ENCODE measurements at regions not wholly inside any gene's neighbourhood (a gene's known extent, or its start where the extent isn't known, plus 50 kb on each side); places are given as distances from the start of the nearest gene placed in this dataset.

DNA sequence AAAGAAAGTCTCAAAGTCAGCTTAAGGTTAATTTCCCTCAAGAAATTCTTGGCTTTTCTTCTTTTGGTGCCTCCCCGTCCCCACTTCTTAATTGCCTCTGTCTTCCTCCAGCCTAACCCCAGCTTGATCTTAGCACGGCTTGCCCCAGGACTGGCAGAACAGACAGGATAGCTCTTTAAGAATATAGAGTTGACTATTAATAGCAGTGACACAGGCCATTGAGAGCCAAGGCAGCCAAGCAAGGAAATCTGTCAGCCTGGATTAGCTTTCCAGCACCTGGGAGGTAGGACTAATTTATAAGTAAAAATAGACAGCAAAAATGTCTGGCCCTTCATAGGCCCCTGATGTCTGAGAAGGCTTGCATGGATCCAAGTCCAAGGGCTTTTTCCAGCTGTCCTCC, 384.6 kb upstream of the SLC30A5 start:
- DNase-seq (ENCODE audit: low read depth in 2 of 2), result no peak

DNA sequence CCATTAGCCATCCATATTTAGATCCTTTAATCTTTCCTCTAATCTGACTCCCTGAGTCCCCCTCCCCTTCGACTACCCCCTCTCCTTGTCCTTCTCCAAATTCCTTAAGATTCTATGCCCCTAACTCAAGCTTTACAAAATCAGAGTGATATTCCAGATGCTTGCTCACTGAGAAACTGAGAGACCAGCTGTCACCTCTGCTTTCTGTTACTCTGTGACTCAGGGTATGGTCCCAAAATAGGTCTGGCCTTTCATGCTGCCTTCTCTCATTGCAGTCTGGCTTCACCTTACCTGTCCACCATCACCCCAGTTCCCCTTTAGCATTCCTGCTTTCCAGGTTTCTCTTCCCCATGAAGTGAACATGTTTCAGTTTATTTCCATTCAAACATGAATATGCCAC, 383.3 kb upstream of the SLC30A5 start:
- no peak for DNase-seq (ENCODE audit: low read depth in 2 of 2)

DNA sequence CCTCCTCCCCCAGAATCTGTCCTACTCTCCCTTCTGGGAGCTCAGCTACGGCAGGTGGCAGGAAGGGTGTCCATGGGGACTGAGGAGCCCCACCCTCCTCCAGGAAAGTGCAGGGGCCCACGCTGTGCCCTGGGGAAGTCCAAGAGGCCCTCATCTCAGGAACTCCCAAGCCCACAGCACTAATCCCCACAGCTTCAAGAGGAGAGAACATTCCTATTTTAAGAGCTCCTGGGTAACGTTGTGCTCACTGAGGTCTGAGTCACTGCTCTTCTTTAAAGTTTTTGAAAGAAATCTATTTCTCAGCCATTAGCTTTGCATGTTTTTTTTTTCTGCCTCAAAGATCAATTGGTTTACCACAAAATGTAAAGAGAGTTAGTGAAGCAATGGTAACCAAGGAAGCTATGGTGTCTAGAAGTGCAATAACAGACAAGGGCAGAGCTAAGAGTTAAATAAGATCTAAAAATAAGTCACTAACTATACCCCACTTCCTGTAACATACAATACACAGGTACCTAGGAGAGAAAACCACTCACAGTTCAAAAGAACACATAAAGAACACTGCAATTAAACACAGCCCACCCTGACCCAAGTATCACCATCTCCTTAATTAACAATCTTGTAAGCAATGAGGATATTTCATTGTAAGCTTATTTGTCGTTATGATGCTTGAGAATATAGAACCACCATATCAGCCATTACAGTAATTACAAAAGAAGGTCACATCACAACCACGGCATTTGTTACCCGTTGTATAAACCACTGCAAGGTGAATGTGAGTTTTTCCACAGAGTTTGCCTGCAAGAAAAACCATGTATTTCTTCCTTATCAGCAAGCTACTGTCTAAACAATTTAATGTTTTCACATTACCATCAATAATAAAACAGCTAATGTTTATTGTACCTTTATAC, 382.3 kb upstream of the SLC30A5 start:
- DNase-seq (ENCODE audit: low read depth in 2 of 2), result no peak

DNA sequence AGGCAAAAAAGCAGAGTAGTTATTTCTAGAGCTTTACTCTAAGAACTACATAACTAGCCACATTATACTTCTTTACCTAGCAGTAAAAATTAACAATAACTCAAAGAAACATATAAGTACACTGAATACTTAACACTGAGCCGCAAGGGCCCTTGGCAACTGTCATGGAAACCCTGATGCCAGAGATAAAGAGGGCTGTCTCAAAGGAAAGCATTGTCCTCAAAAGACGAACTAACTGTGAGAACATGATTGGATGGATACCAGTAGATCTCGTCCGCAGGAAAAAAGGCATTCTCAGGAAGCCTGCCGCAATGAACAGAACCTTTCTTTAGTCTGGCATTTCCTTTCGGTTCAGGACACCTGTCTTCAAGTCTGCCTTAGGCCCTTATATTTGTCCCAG, 379.0 kb upstream of the SLC30A5 start:
- DNase-seq (ENCODE audit: low read depth in 2 of 2), result no peak

DNA sequence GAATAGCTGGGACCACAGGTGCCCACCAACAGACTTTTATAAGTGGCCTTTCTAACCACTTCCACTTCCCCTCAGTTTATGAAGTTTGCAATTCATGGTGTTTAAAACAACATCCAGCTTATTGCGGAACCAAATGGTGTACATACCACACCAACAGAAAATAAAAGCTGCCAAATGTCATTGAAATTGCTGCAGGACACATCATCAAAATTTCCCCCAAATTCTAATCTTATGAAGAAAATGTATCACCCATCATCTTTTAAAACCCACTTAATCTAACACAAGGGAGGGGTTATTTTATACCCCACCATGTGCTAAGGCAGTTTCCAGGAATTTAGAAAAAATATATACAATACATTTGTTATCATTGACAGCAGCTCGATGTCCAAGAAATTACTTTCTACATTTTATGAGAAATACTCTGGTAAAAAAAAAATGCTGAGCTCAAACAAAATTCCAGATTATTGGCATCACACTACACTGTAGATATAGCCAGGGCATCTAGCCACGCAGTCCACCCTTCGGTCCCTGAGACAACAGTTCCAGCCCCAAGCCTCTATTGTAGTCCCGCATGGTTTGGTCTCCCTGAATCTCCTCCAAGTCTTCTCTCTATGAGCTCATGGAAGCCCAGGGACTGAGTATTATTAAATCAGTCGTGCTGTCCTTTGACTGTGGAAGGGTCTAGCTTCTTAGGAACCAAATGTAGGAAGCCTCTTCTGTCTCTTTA, 372.8 kb upstream of the SLC30A5 start:
- DNase-seq (ENCODE audit: low read depth in 2 of 2), result no peak

DNA sequence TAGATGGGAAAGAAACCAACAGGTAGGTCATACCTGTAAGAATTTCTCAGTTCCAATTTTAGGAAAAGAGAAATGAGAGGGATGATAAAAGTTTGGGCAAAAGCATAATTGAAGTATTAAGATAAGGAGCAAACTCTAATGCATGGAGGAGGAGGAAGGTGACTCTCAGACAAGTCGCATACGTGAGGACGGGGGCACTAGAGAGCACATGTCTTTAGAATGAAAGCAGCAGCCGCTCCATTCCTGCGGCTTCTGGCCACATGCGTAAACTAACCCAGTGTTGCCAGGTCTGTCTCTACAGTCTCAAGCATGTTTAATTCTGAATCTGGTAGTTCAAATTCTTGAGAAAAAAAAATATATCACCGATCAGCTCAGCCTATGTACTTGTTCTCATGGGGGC, 371.5 kb upstream of the SLC30A5 start:
- no peak for DNase-seq (ENCODE audit: low read depth in 2 of 2)

DNA sequence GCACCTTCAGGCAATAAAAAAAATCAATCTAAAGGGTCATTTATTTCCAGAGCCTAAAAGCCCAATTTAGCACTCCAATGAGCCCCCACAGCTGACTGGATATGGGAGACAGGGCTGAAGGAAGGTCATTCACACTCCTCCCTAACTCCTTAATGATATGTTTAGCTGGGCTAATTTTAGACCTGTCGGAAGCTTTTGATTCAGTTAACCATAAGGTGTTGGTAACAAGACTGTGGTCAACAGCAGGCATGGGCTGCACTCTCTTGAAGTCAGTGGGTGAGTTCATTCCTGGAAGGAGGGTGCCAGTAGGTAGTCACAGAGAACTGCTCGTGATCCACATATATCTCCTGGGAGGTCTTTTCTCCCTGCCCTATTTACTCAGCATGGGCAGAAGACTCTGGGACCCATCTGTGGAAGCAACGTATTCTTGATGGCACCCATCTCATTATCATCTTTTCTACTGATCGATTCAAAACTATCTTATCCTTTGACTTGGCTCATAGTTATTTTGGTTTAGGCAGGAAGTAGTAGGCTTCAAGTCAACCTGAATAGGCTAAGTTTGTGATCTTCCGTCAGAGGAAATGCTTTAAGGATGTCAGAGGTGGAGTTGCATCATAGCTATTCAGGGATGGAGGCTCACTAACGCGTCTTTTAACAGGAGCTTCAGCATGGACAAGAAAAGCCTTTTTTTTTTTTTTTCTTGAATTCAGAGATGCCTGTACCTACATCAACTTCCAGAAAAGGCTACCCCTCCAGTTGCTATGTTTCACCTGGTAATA, 367.7 kb upstream of the SLC30A5 start:
- DNase-seq (ENCODE audit: low read depth in 2 of 2), result no peak

DNA sequence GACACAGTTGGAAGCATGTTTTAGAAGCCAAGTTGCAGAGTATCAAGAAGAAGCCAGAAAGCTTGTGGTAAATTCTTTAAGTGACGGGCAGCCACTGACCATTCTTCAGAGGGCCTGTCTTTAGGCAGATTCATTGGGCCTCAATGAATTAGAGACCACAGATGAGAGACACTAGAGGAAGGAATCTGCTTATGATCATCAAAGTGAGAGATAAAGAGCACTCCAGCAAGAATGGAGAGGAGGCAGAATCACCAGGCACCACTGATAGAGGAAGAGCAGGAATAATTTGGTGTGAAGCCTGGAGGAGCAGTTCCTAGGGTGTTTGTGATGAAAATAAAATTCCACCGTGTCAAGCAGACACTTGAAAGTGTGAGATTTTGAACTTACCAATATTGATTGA, 365.9 kb upstream of the SLC30A5 start:
- no peak for DNase-seq (ENCODE audit: low read depth in 2 of 2)

DNA sequence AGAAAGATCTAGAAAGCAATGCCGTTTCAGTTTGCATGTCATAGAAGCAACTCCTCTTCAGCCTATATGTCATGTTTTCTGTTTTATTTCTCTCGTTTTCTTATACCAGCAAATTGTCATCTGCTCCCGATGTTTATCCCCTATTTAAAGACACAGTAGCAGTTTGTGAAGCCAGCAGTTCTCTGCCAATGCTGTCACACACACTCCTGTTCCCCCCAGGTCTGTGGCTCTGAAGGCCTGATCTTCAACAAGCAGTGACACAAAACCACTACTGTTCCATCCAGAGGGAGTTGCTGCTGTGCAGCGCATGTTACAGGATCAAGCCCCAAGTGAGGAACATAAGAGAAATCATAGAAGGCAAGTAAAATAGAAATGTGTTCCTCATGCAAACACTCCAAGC, 364.1 kb upstream of the SLC30A5 start:
- no peak for DNase-seq (ENCODE audit: low read depth in 2 of 2)

DNA sequence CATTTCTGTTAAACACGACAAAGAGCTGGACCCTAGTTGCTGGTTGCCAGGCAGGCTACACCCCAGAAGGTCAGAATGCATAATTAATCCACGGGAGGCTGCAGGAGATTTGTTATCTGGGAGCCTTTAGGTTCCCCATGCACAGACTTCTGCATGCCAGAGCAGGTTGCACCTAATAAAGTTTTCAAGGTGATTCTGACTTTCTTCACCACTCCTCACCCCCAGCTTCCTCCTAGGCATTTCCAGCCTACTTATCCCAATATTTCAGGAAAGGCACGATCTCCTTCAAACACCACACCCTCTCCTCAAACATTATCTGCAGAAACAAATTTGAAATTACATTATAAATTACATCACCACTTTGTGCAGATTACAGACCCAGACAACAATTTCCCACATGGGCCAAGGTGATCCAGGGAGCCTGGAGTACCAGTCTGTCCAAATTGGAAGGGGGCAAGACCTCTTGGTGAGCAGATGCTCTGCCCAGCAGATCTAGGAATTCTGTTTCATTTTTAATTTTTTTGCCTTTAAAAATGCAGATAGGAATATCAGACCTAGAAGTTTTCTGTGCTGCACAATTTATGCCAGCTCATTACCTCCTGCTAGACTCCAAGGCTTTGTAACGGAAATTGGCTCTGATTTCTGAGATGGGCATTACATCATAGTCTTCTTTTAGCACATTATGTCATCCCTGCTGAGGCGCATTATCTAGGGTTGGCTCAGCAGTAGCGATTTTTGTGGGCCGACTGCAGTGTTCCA, 363.4 kb upstream of the SLC30A5 start:
- peak; percentile 62 to 65 for DNase-seq (ENCODE audit: low read depth in 2 of 2)

DNA sequence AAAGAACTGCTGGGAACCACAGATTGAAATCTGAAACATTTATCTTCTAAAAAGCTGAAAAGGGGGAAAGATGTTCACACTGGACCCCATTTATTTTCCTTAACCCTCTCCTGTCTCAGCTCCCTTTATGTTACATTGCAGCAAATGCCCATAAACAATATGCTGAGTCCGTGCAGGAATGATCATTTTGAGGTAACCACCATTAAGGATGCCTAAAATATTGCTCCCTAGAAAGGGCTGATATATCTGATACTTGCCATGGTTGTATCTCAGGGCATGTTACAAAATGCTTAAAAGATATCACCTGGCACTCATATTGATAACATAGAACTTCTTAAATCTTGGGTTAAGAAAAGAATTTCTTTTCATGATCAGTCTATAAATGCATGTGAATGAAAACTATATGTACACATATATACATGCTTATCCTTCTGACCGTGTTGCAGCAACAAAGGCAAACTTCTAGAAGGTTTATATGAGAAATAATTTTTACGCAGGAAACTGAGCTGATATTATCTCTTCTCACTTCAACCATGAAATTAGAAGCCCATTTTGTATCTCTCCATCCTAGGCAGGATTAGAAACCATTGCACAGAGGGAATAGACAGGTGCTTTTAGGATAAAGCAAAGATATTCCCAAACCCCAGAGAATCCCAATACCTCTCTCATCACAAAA, 362.7 kb upstream of the SLC30A5 start:
- no peak for DNase-seq (ENCODE audit: low read depth in 2 of 2)

DNA sequence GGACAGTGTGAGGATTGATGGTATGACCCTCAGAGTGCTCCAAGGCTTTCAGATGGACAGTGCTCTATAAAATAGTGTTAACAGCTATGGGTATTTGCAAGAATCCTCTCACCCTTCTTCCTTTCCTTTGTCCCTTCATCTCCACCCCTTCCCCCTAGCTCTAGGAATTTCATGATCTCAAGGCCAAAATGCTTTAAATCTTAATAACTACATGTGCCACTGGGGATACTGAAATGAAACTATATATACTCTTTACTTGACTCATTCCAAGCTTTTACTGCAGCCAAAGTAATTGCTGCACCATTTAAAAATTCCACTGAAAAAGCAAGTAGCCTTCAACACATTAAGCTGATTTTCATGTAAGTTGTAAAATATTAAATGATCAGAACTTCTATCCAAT, 361.6 kb upstream of the SLC30A5 start:
- no peak for DNase-seq (ENCODE audit: low read depth in 2 of 2)

DNA sequence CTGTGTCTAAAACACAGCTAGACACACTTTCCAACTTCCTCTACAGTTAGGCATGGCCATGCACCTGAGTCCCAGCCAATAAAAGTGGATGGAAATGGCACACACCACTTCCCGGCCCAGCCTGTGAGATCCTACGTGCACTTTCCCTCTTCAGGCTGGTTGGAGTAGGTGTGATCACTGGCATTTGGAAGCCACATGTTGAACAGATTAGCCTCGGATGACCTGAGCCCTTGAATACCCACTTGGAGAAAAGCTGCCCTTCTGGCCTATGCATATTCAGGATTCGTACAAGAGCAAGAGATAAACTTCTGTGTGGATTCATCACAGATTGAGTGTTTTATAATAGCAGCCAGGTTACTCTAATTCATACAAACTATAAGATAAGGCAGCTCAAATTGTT, 359.0 kb upstream of the SLC30A5 start:
- DNase-seq (ENCODE audit: low read depth in 2 of 2), result no peak

DNA sequence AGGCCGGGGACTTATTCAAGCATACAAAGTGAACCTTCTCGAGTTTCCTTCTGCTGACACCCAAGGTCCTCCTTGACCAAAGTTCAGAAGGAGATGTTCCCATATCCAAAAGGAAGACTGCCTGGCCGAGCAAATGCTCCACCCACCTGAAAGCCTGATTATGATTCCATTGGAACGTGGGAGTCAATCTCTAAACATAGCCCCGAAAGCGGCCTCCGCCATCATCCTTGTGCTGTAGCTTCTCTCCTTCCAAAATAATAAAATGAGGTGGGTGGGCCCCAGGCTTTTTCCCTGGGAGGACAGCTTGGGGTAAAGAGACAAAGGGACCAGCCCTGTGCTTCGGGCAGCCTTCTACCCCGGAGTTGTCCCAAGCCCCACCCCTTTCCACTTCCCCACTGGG, 355.6 kb upstream of the SLC30A5 start:
- no peak for DNase-seq (ENCODE audit: low read depth in 2 of 2)

DNA sequence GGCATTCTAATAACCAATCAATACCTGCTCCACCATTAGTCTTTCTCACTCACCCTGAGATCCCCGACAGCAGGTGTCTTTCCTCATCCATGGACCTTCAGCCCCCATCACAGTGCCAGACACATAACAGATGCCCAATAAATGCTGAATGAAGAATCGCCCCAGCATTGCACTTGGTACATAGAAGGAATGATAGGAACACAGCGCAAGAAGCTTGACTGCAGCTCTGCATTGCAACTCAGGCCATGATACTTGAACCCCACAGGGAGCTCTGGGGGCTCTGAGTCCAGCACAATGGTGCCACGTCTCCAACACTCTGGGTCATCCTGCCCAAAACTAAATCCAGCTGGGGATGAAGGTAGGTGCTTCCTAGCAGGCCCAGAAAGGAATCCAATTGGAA, 355.0 kb upstream of the SLC30A5 start:
- DNase-seq (ENCODE audit: low read depth in 2 of 2), result no peak

DNA sequence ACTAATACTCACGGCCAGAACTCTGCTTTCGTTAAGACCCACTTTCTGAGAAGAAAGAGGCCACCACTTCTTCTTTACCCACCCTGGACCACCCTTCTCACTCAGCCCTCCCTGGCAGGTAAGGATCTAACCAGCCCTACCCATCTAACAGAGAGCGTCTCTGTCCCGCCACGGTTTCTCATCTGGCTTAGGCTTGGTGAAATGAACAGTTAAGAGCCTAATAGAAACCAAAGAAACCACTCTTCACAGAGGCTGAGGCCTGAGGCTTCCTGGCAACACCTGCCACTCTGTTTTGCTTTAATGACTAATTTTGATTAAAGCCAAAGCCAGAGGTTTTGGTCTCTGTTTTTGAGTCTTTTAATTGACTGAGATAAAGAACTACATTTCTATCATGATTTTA, 354.1 kb upstream of the SLC30A5 start:
- DNase-seq (ENCODE audit: low read depth in 2 of 2), result no peak

DNA sequence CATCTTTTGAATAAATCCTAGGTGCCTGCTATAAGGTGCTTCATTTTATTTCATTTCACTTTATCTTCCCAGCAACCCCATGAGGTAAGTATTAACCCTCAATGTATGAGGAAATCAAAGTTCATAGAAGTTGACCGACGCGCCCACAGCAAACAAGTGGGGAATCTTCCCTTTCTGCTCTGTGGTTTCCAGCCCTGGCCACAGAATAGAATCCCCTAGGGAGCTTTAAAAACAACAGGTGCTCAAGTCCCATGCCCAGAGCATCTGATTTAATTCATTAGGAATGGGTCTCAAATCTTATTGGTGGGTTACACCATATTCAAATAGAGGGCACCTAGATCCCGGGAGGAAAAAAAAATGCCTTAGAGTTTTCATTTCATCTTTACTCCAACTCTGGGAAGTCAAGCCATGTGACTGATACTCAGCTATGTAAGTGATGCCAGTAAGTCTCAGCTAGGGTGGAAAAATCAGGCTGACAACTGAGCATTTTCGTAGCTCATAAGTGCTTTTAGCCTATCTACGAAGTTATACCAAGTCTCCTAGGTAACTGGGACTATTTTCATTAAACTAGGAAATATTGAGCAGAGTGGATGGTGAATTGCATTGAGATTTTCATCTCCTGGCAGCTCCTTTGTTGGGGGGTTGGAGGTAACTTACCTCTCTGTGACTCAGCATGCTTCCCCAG, 353.4 kb upstream of the SLC30A5 start:
- no peak for DNase-seq (ENCODE audit: low read depth in 2 of 2)

DNA sequence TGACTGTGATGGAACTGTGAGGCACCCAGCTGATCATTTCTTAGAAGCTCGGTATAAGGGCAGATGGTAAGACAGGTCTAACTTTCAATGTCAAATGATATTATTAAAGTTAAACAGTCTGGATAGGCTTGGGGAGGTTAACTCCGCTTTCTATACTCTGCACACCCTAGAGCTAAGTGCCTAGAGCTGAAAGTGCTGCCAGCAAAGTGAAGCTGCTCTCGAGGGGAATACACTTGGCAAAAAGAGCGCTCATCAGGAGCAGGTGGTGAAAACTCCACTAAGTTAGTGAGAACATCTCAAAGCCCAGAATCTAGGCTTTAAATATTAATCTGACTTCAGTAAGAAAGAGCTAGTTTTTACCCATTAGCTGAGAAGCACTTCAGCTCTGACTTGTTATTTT, 349.6 kb upstream of the SLC30A5 start:
- DNase-seq (ENCODE audit: low read depth in 2 of 2), result no peak

DNA sequence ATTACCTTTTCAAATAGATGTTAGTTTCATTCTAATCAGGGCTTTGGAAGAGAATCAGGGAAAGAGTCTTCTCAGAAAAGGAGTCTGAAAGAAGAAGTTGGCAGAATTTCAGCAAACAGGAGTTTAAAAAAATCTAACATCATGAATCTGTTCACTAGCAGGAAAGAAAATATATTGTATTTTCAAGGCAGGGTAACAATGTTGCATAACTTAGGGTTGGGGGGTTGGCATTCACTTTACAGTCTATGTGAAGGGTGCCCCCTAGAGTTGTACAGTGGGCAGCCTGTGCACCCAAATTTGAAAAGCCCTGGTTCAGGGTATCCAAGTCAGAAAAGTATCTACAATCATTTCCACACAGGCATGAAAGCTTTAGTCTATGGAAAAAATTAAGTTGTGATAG, 348.4 kb upstream of the SLC30A5 start:
- DNase-seq (ENCODE audit: low read depth in 2 of 2), result no peak

DNA sequence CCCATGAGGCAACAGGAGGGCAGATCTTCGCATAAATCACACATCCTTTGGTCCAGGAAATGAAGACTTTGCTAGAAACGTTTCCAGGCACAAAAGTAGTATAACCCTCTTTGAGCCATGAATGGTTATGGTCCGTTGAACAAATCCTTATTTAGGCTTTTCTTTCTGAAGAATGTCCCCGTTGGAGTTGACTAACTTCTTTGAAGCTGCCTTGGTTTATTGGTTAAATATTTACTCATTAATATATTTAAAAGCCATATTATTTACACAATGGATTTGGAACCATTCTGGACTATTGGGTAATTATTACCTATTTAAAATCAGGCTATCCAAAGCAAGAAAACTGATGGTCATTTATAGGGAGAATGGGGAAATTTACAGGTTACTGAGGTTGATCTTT, 347.6 kb upstream of the SLC30A5 start:
- no peak for DNase-seq (ENCODE audit: low read depth in 2 of 2)

All from fibroblast of skin of left biceps (primary cell).